Neural cell (in vitro differentiated cells): ENCODE measurements at regions not wholly inside any gene's neighbourhood (a gene's known extent, or its start where the extent isn't known, plus 50 kb on each side); places are given as distances from the start of the nearest gene placed in this dataset.

Source experiments
- H2AFZ ChIP-seq: fragments of 200-600, 300-800 bp; sonication (generic), shearing (Covaris generic); 2 replicates; pipeline ENCODE4 v1.6.0; 2014; ENCODE audit warnings: low read depth, mild to moderate bottlenecking, antibody characterized with exemption, low read length, moderate library complexity
- H3F3A ChIP-seq: fragments of 200-600 bp; shearing (Covaris generic); 2 replicates; pipeline ENCODE4 v1.6.1; 2016; ENCODE audit warnings: mild to moderate bottlenecking, moderate library complexity, mixed read lengths, antibody characterized with exemption, low read length; ENCODE audit not compliant: insufficient read depth, poor library complexity, severe bottlenecking
- H3K27ac ChIP-seq: fragments of 200-600, 300-800 bp; sonication (generic), shearing (Covaris generic); 2 replicates; pipeline ENCODE4 v1.5.1; 2014; ENCODE audit warnings: mild to moderate bottlenecking, low read length, moderate library complexity
- H3K27me3 ChIP-seq: fragments of 300-800, 200-600 bp; sonication (generic), shearing (Covaris generic); 2 replicates; pipeline ENCODE4 v1.6.0; 2014; ENCODE audit warnings: mild to moderate bottlenecking, low read depth, low read length, moderate library complexity; ENCODE audit not compliant: insufficient read depth
- H3K36me3 ChIP-seq: fragments of 300-800, 200-600 bp; sonication (generic), shearing (Covaris generic); 2 replicates; pipeline ENCODE4 v1.5.1; 2014; ENCODE audit warnings: mild to moderate bottlenecking, antibody characterized with exemption, low read length, moderate library complexity; ENCODE audit not compliant: insufficient read depth
- H3K4me2 ChIP-seq: fragments of 300-800, 200-600 bp; sonication (generic), shearing (Covaris generic); 2 replicates; pipeline ENCODE4 v1.6.0; 2014; ENCODE audit warnings: mild to moderate bottlenecking, low read length
- H3K4me3 ChIP-seq: fragments of 300-800, 200-600 bp; sonication (generic), shearing (Covaris generic); 2 replicates; pipeline ENCODE4 v1.5.1; 2014; ENCODE audit warnings: mild to moderate bottlenecking, low read length, moderate library complexity
- H3K79me2 ChIP-seq: fragments of 200-600 bp; shearing (Covaris generic); replicated peaks from 2 replicates; pipeline ENCODE4 v1.6.0; 2014; ENCODE audit warnings: mild to moderate bottlenecking, low read length, moderate library complexity; ENCODE audit not compliant: insufficient read depth
- H3K9ac ChIP-seq: fragments of 300-800, 200-600 bp; sonication (generic), shearing (Covaris generic); 2 replicates; pipeline ENCODE4 v1.6.1; 2016; ENCODE audit warnings: mild to moderate bottlenecking, low read length, mixed read lengths
- H3K9me2 ChIP-seq: fragments of 200-600 bp; shearing (Covaris generic); 2 replicates; pipeline ENCODE4 v1.6.1; 2016; ENCODE audit warnings: mild to moderate bottlenecking, low read length, mixed read lengths; ENCODE audit not compliant: insufficient read depth
- H3K9me3 ChIP-seq: fragments of 200-600, 300-800 bp; sonication (generic), shearing (Covaris generic); 2 replicates; pipeline ENCODE4 v1.6.1; 2016; ENCODE audit warnings: mild to moderate bottlenecking, mixed run types, low read length, moderate library complexity, mixed read lengths
- H4K20me1 ChIP-seq: fragments of 200-600 bp; shearing (Covaris generic); 2 replicates; pipeline ENCODE4 v1.6.1; 2016; ENCODE audit warnings: mild to moderate bottlenecking, mixed run types; ENCODE audit not compliant: insufficient read depth
- EP300 ChIP-seq: fragments of 450-650 bp; conservative IDR thresholded peaks from 2 replicates; pipeline ENCODE4 v1.6.1; 2014; ENCODE audit warnings: antibody characterized with exemption, mild to moderate bottlenecking, moderate library complexity; ENCODE audit not compliant: poor library complexity, severe bottlenecking
- EZH2 ChIP-seq: fragments of 200-600, 300-800 bp; shearing (Covaris generic), sonication (generic); IDR thresholded peaks from 2 replicates; pipeline ENCODE4 v1.6.1; 2014; ENCODE audit warnings: antibody characterized with exemption, low read length, borderline replicate concordance, mild to moderate bottlenecking; ENCODE audit not compliant: insufficient read depth, poor library complexity, severe bottlenecking
- MXI1 ChIP-seq: fragments of 450-650 bp; conservative IDR thresholded peaks from 2 replicates; pipeline ENCODE4 v1.6.1; 2014; ENCODE audit warnings: antibody characterized with exemption, mild to moderate bottlenecking; ENCODE audit not compliant: poor library complexity, severe bottlenecking
- POLR2AphosphoS5 ChIP-seq: IDR thresholded peaks from 2 replicates; pipeline ENCODE4 v1.6.1; 2012
- RAD21 ChIP-seq: fragments of 450-650 bp; conservative IDR thresholded peaks from 2 replicates; pipeline ENCODE4 v1.6.1; 2014; ENCODE audit warnings: antibody characterized with exemption, mild to moderate bottlenecking, moderate library complexity
- SMC3 ChIP-seq: fragments of 450-650 bp; conservative IDR thresholded peaks from 2 replicates; pipeline ENCODE4 v1.6.1; 2014; ENCODE audit warnings: antibody characterized with exemption, mild to moderate bottlenecking, moderate library complexity; ENCODE audit not compliant: poor library complexity
- TAF1 ChIP-seq: IDR thresholded peaks from 2 replicates; pipeline ENCODE4 v1.6.1; 2012; ENCODE audit warnings: low read depth
- TF ChIP-seq, protein P1 (sequence below): fragments of 450-650 bp; IDR thresholded peaks from 2 replicates; pipeline ENCODE4 v1.5.1; 2014; ENCODE audit warnings: antibody characterized with exemption, mild to moderate bottlenecking, moderate library complexity; ENCODE audit not compliant: poor library complexity, severe bottlenecking
- TF ChIP-seq, protein P2 (sequence below): IDR thresholded peaks from 2 replicates; pipeline ENCODE4 v1.6.1; 2012; ENCODE audit warnings: borderline replicate concordance

DNA sequence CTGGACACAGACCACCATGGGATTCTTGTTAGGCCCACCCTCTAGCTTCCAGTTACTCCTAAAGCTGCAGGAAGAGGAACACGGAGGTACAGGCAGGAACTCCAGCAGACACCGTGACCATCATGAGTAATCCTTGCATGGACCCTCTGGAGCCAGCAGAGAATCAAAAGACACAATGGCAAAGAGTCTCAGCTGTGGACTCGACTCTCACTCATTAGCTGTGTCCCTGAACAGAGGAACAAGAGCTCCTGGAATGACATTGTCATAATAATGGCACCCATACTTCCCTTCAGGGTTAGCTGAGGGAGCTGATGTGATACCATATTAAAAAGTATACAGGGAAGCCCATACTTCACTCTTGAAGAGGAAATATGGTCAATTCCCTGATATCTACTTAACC lies 176.3 kb upstream of the ASIC2 start:
- Histone ChIP-seq H3K4me3 (no peak overlapping the region), H3K9me3 (no peaks in the 10 kb centered on the region), H3K9ac (no peak overlapping the region), H3K9me2 (no peaks in the 10 kb centered on the region), H3K36me3 (no peaks in the 10 kb centered on the region), H3K4me2 (no peak overlapping the region), H4K20me1 (no peaks in the 10 kb centered on the region), H2AFZ (no peak overlapping the region), H3K27me3 (no peaks in the 10 kb centered on the region), H3K79me2 (no peaks in the 10 kb centered on the region), H3K27ac (no peak overlapping the region), H3F3A (no peaks in the 10 kb centered on the region)
- TF ChIP-seq, protein P1, sequence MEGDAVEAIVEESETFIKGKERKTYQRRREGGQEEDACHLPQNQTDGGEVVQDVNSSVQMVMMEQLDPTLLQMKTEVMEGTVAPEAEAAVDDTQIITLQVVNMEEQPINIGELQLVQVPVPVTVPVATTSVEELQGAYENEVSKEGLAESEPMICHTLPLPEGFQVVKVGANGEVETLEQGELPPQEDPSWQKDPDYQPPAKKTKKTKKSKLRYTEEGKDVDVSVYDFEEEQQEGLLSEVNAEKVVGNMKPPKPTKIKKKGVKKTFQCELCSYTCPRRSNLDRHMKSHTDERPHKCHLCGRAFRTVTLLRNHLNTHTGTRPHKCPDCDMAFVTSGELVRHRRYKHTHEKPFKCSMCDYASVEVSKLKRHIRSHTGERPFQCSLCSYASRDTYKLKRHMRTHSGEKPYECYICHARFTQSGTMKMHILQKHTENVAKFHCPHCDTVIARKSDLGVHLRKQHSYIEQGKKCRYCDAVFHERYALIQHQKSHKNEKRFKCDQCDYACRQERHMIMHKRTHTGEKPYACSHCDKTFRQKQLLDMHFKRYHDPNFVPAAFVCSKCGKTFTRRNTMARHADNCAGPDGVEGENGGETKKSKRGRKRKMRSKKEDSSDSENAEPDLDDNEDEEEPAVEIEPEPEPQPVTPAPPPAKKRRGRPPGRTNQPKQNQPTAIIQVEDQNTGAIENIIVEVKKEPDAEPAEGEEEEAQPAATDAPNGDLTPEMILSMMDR: no peak
- no peak for TF ChIP-seq RAD21
- TF ChIP-seq EP300: no peak
- TF ChIP-seq, protein P2, sequence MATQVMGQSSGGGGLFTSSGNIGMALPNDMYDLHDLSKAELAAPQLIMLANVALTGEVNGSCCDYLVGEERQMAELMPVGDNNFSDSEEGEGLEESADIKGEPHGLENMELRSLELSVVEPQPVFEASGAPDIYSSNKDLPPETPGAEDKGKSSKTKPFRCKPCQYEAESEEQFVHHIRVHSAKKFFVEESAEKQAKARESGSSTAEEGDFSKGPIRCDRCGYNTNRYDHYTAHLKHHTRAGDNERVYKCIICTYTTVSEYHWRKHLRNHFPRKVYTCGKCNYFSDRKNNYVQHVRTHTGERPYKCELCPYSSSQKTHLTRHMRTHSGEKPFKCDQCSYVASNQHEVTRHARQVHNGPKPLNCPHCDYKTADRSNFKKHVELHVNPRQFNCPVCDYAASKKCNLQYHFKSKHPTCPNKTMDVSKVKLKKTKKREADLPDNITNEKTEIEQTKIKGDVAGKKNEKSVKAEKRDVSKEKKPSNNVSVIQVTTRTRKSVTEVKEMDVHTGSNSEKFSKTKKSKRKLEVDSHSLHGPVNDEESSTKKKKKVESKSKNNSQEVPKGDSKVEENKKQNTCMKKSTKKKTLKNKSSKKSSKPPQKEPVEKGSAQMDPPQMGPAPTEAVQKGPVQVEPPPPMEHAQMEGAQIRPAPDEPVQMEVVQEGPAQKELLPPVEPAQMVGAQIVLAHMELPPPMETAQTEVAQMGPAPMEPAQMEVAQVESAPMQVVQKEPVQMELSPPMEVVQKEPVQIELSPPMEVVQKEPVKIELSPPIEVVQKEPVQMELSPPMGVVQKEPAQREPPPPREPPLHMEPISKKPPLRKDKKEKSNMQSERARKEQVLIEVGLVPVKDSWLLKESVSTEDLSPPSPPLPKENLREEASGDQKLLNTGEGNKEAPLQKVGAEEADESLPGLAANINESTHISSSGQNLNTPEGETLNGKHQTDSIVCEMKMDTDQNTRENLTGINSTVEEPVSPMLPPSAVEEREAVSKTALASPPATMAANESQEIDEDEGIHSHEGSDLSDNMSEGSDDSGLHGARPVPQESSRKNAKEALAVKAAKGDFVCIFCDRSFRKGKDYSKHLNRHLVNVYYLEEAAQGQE: no peak
- no peak for TF ChIP-seq EZH2
- no peak for TF ChIP-seq TAF1
- TF ChIP-seq MXI1: no peak
- no peak for TF ChIP-seq SMC3
- TF ChIP-seq POLR2AphosphoS5: no peak

DNA sequence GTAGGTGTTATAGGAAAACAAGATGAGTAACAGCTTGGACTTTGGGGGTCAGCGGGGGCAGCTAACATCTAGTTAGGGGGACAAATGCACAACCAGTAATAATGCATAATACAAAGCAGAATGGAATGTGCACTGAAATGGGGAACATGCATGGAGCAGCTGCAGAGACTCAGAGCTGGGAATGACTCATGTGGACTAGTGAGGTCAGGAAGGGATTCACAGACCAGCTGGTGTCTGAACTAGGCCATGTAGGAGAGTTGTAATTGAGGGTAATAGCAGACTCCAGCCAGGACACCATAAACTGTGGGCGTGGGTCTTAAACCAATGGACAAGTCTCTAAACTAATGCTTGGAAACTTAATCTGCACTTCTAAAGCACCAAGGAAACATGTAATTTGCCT lies 176.8 kb upstream of the ASIC2 start:
- Histone ChIP-seq H3K9ac (no peak overlapping the region), H3K36me3 (no peaks in the 10 kb centered on the region), H3K4me2 (no peak overlapping the region), H2AFZ (no peak overlapping the region), H3K27me3 (no peaks in the 10 kb centered on the region), H3K9me3 (no peaks in the 10 kb centered on the region), H3K4me3 (no peak overlapping the region), H3K79me2 (no peaks in the 10 kb centered on the region), H3K27ac (no peak overlapping the region), H3F3A (no peaks in the 10 kb centered on the region), H4K20me1 (no peaks in the 10 kb centered on the region), H3K9me2 (no peaks in the 10 kb centered on the region)
- TF ChIP-seq EZH2: no peak
- no peak for TF ChIP-seq POLR2AphosphoS5
- TF ChIP-seq, protein P1: no peak
- TF ChIP-seq RAD21: no peak
- TF ChIP-seq MXI1: no peak
- no peak for TF ChIP-seq TAF1
- TF ChIP-seq, protein P2: no peak
- TF ChIP-seq EP300: no peak
- TF ChIP-seq SMC3: no peak
